Parathyroid adenoma (tissue), 2 donors: ENCODE measurements at regions not wholly inside any gene's neighbourhood (a gene's known extent, or its start where the extent isn't known, plus 50 kb on each side); places are given as distances from the start of the nearest gene placed in this dataset.

Experiments
- H2AFZ ChIP-seq: fragments of 300-600 bp; sonication (generic); one replicate; pipeline ENCODE4 v1.7.0; 2017; ENCODE audit warnings: antibody characterized with exemption, mild to moderate bottlenecking
- H3K27ac ChIP-seq: fragments of 300-600 bp; sonication (generic); one replicate; pipeline ENCODE4 v1.7.0; 2017
- H3K27me3 ChIP-seq: fragments of 300-600 bp; sonication (generic); one replicate; pipeline ENCODE4 v1.7.0; 2017; ENCODE audit warnings: low read length; ENCODE audit not compliant: control insufficient read depth, insufficient read depth
- H3K36me3 ChIP-seq: fragments of 300-600 bp; sonication (generic); one replicate; pipeline ENCODE4 v1.7.0; 2017; ENCODE audit warnings: low read length; ENCODE audit not compliant: control insufficient read depth, insufficient read depth
- H3K4me1 ChIP-seq: fragments of 300-600 bp; sonication (generic); one replicate; pipeline ENCODE4 v1.7.0; 2017; ENCODE audit warnings: control low read depth
- H3K4me2 ChIP-seq: fragments of 300-600 bp; sonication (generic); one replicate; pipeline ENCODE4 v1.7.0; 2017; ENCODE audit warnings: low read length
- H3K4me3 ChIP-seq: fragments of 300-600 bp; sonication (generic); one replicate; pipeline ENCODE4 v1.7.0; 2017; ENCODE audit warnings: low read depth, low read length
- H3K79me2 ChIP-seq: fragments of 300-600 bp; sonication (generic); one replicate; pipeline ENCODE4 v1.7.0; 2017; ENCODE audit warnings: control low read depth
- H3K9ac ChIP-seq: fragments of 300-600 bp; sonication (generic); one replicate; pipeline ENCODE4 v1.7.0; 2017; ENCODE audit warnings: mild to moderate bottlenecking
- H3K9me3 ChIP-seq: fragments of 300-600 bp; sonication (generic); one replicate; pipeline ENCODE4 v1.7.0; 2017; ENCODE audit warnings: low read length; ENCODE audit not compliant: control insufficient read depth
- CTCF ChIP-seq: fragments of 300-600 bp; sonication (generic); IDR thresholded peaks from one replicate; pipeline ENCODE4 v1.7.0; 2017; ENCODE audit warnings: antibody characterized with exemption, mild to moderate bottlenecking
- donor health status: primary hyperparathyroidism.

GRCh38 chr12:100692502-100692901, 102.1 kb upstream of the ANO4 start:
- no peak for TF ChIP-seq CTCF
- H3K36me3 ChIP-seq: no peaks in the 10 kb centered on the region
- H3K9me3 ChIP-seq: no peaks in the 10 kb centered on the region
- no peak overlapping the region for H2AFZ ChIP-seq
- H3K9ac ChIP-seq: no peak overlapping the region
- H3K27me3 ChIP-seq: no peaks in the 10 kb centered on the region
- no peak overlapping the region for H3K4me3 ChIP-seq
- no peak overlapping the region for H3K27ac ChIP-seq
- H3K79me2 ChIP-seq: no peaks in the 10 kb centered on the region
- H3K4me2 ChIP-seq: no peak overlapping the region
- H3K4me1 ChIP-seq: no peaks in the 10 kb centered on the region

- H3K36me3 ChIP-seq: no peaks in the 10 kb centered on the region
- H3K27ac ChIP-seq: no peak overlapping the region
- no peaks in the 10 kb centered on the region for H3K9me3 ChIP-seq
- H3K4me1 ChIP-seq: no peaks in the 10 kb centered on the region
- H2AFZ ChIP-seq: no peak overlapping the region
- H3K79me2 ChIP-seq: no peaks in the 10 kb centered on the region
- no peaks in the 10 kb centered on the region for H3K27me3 ChIP-seq
- no peak overlapping the region for H3K4me2 ChIP-seq
- no peak overlapping the region for H3K4me3 ChIP-seq
- H3K9ac ChIP-seq: no peak overlapping the region
- no peak for TF ChIP-seq CTCF
Observed at GRCh38 chr12:100698518-100698917, 96.1 kb upstream of the ANO4 start.

- H3K4me1 ChIP-seq: no peaks in the 10 kb centered on the region
- no peak for TF ChIP-seq CTCF
- no peaks in the 10 kb centered on the region for H3K27me3 ChIP-seq
- H3K36me3 ChIP-seq: no peaks in the 10 kb centered on the region
- no peak overlapping the region for H3K27ac ChIP-seq
- no peak overlapping the region for H3K4me2 ChIP-seq
- H3K9me3 ChIP-seq: no peaks in the 10 kb centered on the region
- H3K4me3 ChIP-seq: no peak overlapping the region
- H3K9ac ChIP-seq: no peak overlapping the region
- no peaks in the 10 kb centered on the region for H3K79me2 ChIP-seq
- no peak overlapping the region for H2AFZ ChIP-seq
Observed at GRCh38 chr12:100699209-100699608, 95.4 kb upstream of the ANO4 start.

GRCh38 chr12:100703337-100703736, 91.2 kb upstream of the ANO4 start:
- no peak for TF ChIP-seq CTCF
- Histone ChIP-seq H3K9ac (no peak overlapping the region), H3K4me3 (no peak overlapping the region), H3K9me3 (no peaks in the 10 kb centered on the region), H3K27me3 (no peaks in the 10 kb centered on the region), H3K36me3 (no peaks in the 10 kb centered on the region), H2AFZ (no peak overlapping the region), H3K4me1 (no peaks in the 10 kb centered on the region), H3K79me2 (no peaks in the 10 kb centered on the region), H3K27ac (no peak overlapping the region), H3K4me2 (no peak overlapping the region)

- no peaks in the 10 kb centered on the region for H3K4me1 ChIP-seq
- H3K9ac ChIP-seq: no peak overlapping the region
- no peaks in the 10 kb centered on the region for H3K27me3 ChIP-seq
- TF ChIP-seq CTCF: no peak
- no peak overlapping the region for H3K4me3 ChIP-seq
- H3K4me2 ChIP-seq: no peak overlapping the region
- H2AFZ ChIP-seq: no peak overlapping the region
- no peaks in the 10 kb centered on the region for H3K9me3 ChIP-seq
- H3K36me3 ChIP-seq: no peaks in the 10 kb centered on the region
- H3K79me2 ChIP-seq: no peaks in the 10 kb centered on the region
- H3K27ac ChIP-seq: no peak overlapping the region
Observed at GRCh38 chr12:100703868-100704267, 90.7 kb upstream of the ANO4 start.
